ENCODE measurements at regions not wholly inside any gene's neighbourhood (a gene's known extent, or its start where the extent isn't known, plus 50 kb on each side); places are given as distances from the start of the nearest gene placed in this dataset.

DNA sequence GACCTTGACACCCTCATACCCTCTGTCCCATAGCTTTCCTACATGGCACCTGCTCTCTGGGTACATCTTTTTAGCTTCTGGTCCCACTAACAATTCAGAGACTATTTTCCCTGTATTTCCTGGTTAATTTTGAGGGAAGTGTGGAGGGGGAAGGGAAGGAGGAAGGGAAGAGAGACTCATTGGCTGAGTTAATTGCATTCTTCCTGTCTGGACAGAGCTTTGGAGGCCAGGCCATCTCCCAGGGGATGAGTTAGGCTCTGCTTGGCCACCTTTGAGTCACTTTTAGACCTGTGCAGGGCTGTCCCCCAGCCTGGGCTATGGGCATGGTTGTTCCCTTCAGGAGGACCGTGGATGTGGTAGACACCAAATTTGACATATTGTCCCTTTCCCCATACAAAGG, 167.9 kb upstream of the PGRMC2 start:
- H3K27me3 Mint-ChIP-seq (ENCODE audit: low read depth): no peaks in the 10 kb centered on the region; the same call in 1 of the 2 replicates
- no peaks in the 10 kb centered on the region for H3K9me3 Mint-ChIP-seq
- ATAC-seq: no peak
- H3K36me3 Mint-ChIP-seq: no peaks in the 10 kb centered on the region
- H3K4me3 Mint-ChIP-seq: no peak overlapping the region
- peaks cover 5% of the 10 kb centered on the region for H3K4me1 Mint-ChIP-seq
- CTCF ChIA-PET: interaction anchor here (1.4 to 1.5 kb wide), 2 partner anchors 13 to 17 kb away, joined by 4 to 8 read pairs; no protein-coding TSS in a partner anchor
- no peak for TF ChIP-seq ZNF219 (CRISPR knock-in tag; IDR thresholded peaks at IDR 0.05; ENCODE audit: borderline replicate concordance)
- TF ChIP-seq SMAD4 (CRISPR knock-in tag; IDR thresholded peaks at IDR 0.05): no peak
- no peak for TF ChIP-seq TP53 (CRISPR knock-in tag; IDR thresholded peaks at IDR 0.05)
- no peak for TF ChIP-seq ZBTB21 (CRISPR knock-in tag; IDR thresholded peaks at IDR 0.05; ENCODE audit: borderline replicate concordance)
- no peak for TF ChIP-seq NR3C1 (CRISPR knock-in tag; conservative IDR thresholded peaks at IDR 0.05; ENCODE audit: low read depth)
- no peak for TF ChIP-seq ZNF416 (CRISPR knock-in tag; IDR thresholded peaks at IDR 0.05)
- no peak for TF ChIP-seq GTF2I (CRISPR knock-in tag; conservative IDR thresholded peaks at IDR 0.05)
- TF ChIP-seq, protein P1, sequence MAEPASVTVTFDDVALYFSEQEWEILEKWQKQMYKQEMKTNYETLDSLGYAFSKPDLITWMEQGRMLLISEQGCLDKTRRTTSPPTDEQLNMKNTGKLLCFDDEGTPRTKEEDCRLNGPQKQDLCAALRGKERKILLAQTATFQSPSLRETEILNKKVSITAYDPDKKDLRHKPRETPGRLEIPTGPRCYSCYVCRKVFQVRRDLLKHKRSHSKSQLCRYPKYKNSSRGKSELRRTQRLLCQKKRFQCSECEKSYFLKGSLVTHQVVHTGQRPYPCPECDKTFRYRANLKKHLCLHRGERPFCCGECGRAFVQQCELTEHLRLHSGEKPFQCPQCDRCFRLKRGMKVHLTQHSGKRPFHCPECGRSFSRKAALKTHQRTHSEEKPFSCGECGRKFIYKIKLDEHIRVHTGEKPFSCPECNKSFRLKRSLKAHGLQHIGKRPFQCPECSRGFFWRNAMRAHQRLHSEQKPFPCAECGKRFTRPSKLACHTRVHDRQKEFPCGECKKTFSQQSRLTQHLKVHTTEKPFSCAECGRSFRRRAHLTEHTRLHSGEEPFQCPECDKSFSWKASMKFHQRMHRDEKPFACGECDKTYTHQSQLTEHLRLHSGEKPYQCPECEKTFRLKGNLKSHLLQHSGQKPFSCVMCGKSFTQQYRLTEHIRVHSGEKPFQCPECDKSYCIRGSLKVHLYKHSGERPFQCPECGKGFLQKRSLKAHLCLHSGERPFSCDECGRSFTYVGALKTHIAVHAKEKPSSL (CRISPR knock-in tag; conservative IDR thresholded peaks at IDR 0.05): no peak
- TF ChIP-seq SP1 (CRISPR knock-in tag; conservative IDR thresholded peaks at IDR 0.05): no peak
- TF ChIP-seq, protein P2, sequence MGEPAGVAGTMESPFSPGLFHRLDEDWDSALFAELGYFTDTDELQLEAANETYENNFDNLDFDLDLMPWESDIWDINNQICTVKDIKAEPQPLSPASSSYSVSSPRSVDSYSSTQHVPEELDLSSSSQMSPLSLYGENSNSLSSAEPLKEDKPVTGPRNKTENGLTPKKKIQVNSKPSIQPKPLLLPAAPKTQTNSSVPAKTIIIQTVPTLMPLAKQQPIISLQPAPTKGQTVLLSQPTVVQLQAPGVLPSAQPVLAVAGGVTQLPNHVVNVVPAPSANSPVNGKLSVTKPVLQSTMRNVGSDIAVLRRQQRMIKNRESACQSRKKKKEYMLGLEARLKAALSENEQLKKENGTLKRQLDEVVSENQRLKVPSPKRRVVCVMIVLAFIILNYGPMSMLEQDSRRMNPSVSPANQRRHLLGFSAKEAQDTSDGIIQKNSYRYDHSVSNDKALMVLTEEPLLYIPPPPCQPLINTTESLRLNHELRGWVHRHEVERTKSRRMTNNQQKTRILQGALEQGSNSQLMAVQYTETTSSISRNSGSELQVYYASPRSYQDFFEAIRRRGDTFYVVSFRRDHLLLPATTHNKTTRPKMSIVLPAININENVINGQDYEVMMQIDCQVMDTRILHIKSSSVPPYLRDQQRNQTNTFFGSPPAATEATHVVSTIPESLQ (CRISPR knock-in tag; IDR thresholded peaks at IDR 0.05): no peak
- TF ChIP-seq ZNF138 (CRISPR knock-in tag; conservative IDR thresholded peaks at IDR 0.05): no peak
- TF ChIP-seq, protein P3, sequence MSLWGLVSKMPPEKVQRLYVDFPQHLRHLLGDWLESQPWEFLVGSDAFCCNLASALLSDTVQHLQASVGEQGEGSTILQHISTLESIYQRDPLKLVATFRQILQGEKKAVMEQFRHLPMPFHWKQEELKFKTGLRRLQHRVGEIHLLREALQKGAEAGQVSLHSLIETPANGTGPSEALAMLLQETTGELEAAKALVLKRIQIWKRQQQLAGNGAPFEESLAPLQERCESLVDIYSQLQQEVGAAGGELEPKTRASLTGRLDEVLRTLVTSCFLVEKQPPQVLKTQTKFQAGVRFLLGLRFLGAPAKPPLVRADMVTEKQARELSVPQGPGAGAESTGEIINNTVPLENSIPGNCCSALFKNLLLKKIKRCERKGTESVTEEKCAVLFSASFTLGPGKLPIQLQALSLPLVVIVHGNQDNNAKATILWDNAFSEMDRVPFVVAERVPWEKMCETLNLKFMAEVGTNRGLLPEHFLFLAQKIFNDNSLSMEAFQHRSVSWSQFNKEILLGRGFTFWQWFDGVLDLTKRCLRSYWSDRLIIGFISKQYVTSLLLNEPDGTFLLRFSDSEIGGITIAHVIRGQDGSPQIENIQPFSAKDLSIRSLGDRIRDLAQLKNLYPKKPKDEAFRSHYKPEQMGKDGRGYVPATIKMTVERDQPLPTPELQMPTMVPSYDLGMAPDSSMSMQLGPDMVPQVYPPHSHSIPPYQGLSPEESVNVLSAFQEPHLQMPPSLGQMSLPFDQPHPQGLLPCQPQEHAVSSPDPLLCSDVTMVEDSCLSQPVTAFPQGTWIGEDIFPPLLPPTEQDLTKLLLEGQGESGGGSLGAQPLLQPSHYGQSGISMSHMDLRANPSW (CRISPR knock-in tag; conservative IDR thresholded peaks at IDR 0.05; ENCODE audit: low read depth): no peak
- TF ChIP-seq TEAD4 (CRISPR knock-in tag; IDR thresholded peaks at IDR 0.05): no peak
- TF ChIP-seq, protein P4, sequence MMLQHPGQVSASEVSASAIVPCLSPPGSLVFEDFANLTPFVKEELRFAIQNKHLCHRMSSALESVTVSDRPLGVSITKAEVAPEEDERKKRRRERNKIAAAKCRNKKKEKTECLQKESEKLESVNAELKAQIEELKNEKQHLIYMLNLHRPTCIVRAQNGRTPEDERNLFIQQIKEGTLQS (CRISPR knock-in tag; conservative IDR thresholded peaks at IDR 0.05): no peak
- no peak for TF ChIP-seq OVOL2 (CRISPR knock-in tag; IDR thresholded peaks at IDR 0.05; ENCODE audit: borderline replicate concordance)
- TF ChIP-seq, protein P5, sequence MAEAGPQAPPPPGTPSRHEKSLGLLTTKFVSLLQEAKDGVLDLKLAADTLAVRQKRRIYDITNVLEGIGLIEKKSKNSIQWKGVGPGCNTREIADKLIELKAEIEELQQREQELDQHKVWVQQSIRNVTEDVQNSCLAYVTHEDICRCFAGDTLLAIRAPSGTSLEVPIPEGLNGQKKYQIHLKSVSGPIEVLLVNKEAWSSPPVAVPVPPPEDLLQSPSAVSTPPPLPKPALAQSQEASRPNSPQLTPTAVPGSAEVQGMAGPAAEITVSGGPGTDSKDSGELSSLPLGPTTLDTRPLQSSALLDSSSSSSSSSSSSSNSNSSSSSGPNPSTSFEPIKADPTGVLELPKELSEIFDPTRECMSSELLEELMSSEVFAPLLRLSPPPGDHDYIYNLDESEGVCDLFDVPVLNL (CRISPR knock-in tag; IDR thresholded peaks at IDR 0.05; ENCODE audit: borderline replicate concordance, low read depth): no peak
- no peak for TF ChIP-seq PRRX2 (CRISPR knock-in tag; IDR thresholded peaks at IDR 0.05)
- DNase-seq (ENCODE audit: low spot score): no peak
- POLR2A ChIA-PET: no interaction called here
- H3K27ac Mint-ChIP-seq: no peak overlapping the region

DNA sequence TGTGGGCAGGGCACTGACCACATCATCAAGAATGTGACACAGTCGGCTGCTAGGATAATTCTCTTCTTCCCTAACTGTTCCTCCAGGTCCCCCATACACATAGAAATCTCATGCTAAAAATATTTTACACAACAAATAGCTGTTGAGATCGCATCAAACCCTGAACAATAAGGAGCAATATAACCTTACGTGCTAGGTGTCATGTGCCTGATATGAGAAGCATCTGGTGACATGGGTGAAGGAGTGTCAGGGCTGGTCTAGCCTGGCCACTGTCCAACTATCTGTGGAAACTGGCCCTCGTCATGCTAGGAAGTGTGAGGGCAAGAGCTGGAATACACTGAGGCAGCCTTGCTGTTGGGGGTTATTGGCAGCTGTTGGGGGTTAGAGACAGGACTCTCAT, 167.3 kb upstream of the PGRMC2 start:
- H3K9me3 Mint-ChIP-seq: no peaks in the 10 kb centered on the region
- H3K36me3 Mint-ChIP-seq: no peaks in the 10 kb centered on the region
- H3K4me1 Mint-ChIP-seq: peaks cover 5% of the 10 kb centered on the region
- ChIA-PET CTCF (interaction anchor here (0.5 to 2.4 kb wide), 40 partner anchors 8 to 687 kb away, joined by 3 to 22 read pairs (median 4); partner anchors contain the start of gene PGRMC2), POLR2A (interaction anchor here (1.0 kb wide), 1 partner anchor 358 kb away, joined by 3 read pairs; no protein-coding TSS in a partner anchor)
- no peak overlapping the region for H3K4me3 Mint-ChIP-seq
- ATAC-seq (no peak), DNase-seq (ENCODE audit: low spot score) (no peak)
- no peaks in the 10 kb centered on the region; the same call in 1 of the 2 replicates for H3K27me3 Mint-ChIP-seq (ENCODE audit: low read depth)
- H3K27ac Mint-ChIP-seq: no peak overlapping the region
- TF ChIP-seq IRF2 (CRISPR knock-in tag; IDR thresholded peaks at IDR 0.05; ENCODE audit: borderline replicate concordance, low read depth): no peak
- TF ChIP-seq, protein P6, sequence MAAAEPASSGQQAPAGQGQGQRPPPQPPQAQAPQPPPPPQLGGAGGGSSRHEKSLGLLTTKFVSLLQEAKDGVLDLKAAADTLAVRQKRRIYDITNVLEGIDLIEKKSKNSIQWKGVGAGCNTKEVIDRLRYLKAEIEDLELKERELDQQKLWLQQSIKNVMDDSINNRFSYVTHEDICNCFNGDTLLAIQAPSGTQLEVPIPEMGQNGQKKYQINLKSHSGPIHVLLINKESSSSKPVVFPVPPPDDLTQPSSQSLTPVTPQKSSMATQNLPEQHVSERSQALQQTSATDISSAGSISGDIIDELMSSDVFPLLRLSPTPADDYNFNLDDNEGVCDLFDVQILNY (CRISPR knock-in tag; IDR thresholded peaks at IDR 0.05): no peak
- TF ChIP-seq, protein P7, sequence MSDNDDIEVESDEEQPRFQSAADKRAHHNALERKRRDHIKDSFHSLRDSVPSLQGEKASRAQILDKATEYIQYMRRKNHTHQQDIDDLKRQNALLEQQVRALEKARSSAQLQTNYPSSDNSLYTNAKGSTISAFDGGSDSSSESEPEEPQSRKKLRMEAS (CRISPR knock-in tag; IDR thresholded peaks at IDR 0.05): no peak
- TF ChIP-seq ZNF423 (CRISPR knock-in tag; IDR thresholded peaks at IDR 0.05): no peak
- TF ChIP-seq, protein P8, sequence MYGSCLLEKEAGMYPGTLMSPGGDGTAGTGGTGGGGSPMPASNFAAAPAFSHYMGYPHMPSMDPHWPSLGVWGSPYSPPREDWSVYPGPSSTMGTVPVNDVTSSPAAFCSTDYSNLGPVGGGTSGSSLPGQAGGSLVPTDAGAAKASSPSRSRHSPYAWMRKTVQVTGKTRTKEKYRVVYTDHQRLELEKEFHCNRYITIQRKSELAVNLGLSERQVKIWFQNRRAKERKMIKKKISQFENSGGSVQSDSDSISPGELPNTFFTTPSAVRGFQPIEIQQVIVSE (CRISPR knock-in tag; IDR thresholded peaks at IDR 0.05; ENCODE audit: borderline replicate concordance): no peak
